ENCODE measurements at regions not wholly inside any gene's neighbourhood (a gene's known extent, or its start where the extent isn't known, plus 50 kb on each side); places are given as distances from the start of the nearest gene placed in this dataset.

GRCh38 chr2:241932899-241933178 lies 63.3 kb downstream of the RTP5 start:
- H3K27ac ChIP-seq = peak overlapping the region; percentile 82 to 95 (median 86)
- H3K36me3 ChIP-seq = no peaks in the 10 kb centered on the region
- TF ChIP-seq POLR2A (IDR thresholded peaks at IDR 0.05) = no peak
- no peak for TF ChIP-seq EP300 (IDR thresholded peaks at IDR 0.05)
- TF ChIP-seq POLR2AphosphoS5 (IDR thresholded peaks at IDR 0.05) = no peak
- TF ChIP-seq, protein P1, sequence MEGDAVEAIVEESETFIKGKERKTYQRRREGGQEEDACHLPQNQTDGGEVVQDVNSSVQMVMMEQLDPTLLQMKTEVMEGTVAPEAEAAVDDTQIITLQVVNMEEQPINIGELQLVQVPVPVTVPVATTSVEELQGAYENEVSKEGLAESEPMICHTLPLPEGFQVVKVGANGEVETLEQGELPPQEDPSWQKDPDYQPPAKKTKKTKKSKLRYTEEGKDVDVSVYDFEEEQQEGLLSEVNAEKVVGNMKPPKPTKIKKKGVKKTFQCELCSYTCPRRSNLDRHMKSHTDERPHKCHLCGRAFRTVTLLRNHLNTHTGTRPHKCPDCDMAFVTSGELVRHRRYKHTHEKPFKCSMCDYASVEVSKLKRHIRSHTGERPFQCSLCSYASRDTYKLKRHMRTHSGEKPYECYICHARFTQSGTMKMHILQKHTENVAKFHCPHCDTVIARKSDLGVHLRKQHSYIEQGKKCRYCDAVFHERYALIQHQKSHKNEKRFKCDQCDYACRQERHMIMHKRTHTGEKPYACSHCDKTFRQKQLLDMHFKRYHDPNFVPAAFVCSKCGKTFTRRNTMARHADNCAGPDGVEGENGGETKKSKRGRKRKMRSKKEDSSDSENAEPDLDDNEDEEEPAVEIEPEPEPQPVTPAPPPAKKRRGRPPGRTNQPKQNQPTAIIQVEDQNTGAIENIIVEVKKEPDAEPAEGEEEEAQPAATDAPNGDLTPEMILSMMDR (IDR thresholded peaks at IDR 0.05) = no peak
- ATAC-seq = peak; percentile 22
- peak overlapping the region in 1 of 2 donors; percentile 14 for H3K4me3 ChIP-seq
- peaks cover 18% of the 10 kb centered on the region for H3K27me3 ChIP-seq
- H3K9me3 ChIP-seq = no peaks in the 10 kb centered on the region
- H3K4me1 ChIP-seq = peaks cover 0 to 28% (median 8%) of the 10 kb centered on the region in 3 donors
- no CpG with 5 or more reads among the region's 9 CpGs for WGBS, 2 donors (ENCODE audit: low coverage in 1 of 2)

DNA sequence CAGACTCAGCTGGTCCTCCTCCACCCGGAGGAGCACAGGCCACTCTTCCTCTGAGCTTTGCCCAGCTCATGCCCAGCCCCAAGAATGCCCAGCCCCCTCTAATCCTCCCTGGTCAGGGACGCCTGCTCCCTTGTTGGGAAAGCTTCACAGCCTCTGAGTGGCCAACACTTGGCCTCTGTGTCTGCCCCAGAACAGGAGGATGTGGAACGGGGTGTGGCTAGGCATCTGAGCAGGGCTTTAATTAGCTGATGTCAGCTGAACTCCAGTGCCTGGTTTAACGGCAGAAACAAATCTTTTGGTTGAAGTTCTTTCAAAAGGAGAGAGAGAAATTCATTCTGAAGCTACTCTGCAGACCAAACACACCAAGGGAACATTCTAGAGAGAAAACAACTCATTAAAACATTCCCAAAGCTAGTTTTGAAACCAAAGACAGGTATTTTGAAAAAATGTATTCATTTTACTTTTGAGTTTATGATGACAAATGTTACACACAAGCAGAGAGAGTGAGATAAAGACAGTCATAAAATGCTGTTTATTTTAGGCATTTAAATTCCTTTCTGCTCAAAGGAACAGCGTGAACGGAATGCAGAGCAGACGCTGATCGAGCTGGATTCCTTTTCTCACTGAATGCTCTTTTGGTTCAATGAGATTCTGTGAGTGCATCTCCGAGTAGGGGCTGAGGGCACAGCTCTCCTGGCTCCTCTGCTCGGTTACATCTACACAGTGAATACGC lies 63.8 kb downstream of the RTP5 start:
- peak overlapping the region in 1 of 2 donors; percentile 22 for H3K4me3 ChIP-seq
- H3K36me3 ChIP-seq = no peaks in the 10 kb centered on the region
- peak; percentile 88 for ATAC-seq
- no peaks in the 10 kb centered on the region for H3K9me3 ChIP-seq
- peak overlapping the region; percentile 82 to 95 (median 86) for H3K27ac ChIP-seq
- peak; percentile 67 for TF ChIP-seq POLR2AphosphoS5 (IDR thresholded peaks at IDR 0.05)
- TF ChIP-seq, protein P1 (IDR thresholded peaks at IDR 0.05) = no peak
- H3K27me3 ChIP-seq = peaks cover 18% of the 10 kb centered on the region
- WGBS, 2 donors (ENCODE audit: low coverage in 1 of 2) = 22 to 36% methylated on average over 8 to 9 of the region's 11 CpGs
- peaks cover 0 to 28% (median 8%) of the 10 kb centered on the region in 3 donors for H3K4me1 ChIP-seq

DNA sequence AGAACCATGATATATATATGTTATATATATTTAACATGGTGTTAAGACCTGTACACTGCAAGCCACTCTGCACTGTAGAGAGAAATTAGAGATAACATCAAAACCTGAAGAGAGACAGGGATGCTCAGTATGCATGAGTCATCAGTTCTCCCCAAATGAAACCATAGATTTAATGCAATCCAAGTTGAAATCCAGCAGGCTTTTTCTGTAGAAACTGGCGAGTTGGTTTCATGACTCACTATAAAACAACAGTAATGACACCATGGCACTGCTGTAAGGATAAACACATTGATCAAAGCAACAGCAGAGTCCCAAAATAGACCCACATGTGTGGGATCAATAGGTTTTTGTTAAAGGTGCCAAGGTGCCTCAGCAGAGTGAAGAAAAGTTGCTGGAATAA lies 65.8 kb downstream of the RTP5 start:
- Histone ChIP-seq H3K27me3 (peaks cover 18% of the 10 kb centered on the region), H3K4me3 (no peak overlapping the region), H3K27ac (no peak overlapping the region), H3K4me1 (peaks cover 0 to 28% (median 8%) of the 10 kb centered on the region in 3 donors), H3K36me3 (no peaks in the 10 kb centered on the region), H3K9me3 (no peaks in the 10 kb centered on the region)
- ATAC-seq = no peak
- no peak for TF ChIP-seq POLR2A (IDR thresholded peaks at IDR 0.05)
- TF ChIP-seq, protein P1 (IDR thresholded peaks at IDR 0.05) = no peak
- TF ChIP-seq EP300 (IDR thresholded peaks at IDR 0.05) = no peak
- no peak for TF ChIP-seq POLR2AphosphoS5 (IDR thresholded peaks at IDR 0.05)
- 73 to 83% methylated on average over 1 of the region's 1 CpG for WGBS, 2 donors (ENCODE audit: low coverage in 1 of 2)

DNA sequence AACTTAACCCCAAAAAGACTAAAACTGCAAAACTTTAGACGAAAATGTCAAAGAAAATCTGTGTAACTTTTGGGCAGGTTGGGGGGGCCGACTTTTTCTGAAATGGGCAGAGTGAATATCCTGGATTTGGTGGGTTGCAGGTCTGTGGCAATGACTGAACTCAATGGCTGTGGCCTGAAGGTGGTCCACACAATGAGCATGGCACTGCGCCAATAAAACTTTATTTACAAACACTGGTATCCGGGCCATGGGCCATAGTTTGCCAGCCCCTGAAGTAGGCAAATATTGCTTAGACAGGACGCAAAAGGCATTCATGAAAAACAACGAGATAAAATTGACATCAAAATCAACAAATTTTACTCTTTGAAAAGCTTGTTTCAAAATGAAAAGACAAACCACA lies 66.2 kb downstream of the RTP5 start:
- TF ChIP-seq POLR2A (IDR thresholded peaks at IDR 0.05) = no peak
- TF ChIP-seq, protein P1 (IDR thresholded peaks at IDR 0.05) = no peak
- no peak for TF ChIP-seq POLR2AphosphoS5 (IDR thresholded peaks at IDR 0.05)
- H3K36me3 ChIP-seq = no peaks in the 10 kb centered on the region
- no peaks in the 10 kb centered on the region for H3K9me3 ChIP-seq
- WGBS, 2 donors (ENCODE audit: low coverage in 1 of 2) = 85 to 93% methylated on average over 6 of the region's 6 CpGs
- peaks cover 18% of the 10 kb centered on the region for H3K27me3 ChIP-seq
- H3K4me1 ChIP-seq = peaks cover 0 to 28% (median 8%) of the 10 kb centered on the region in 3 donors
- ATAC-seq = no peak
- H3K27ac ChIP-seq = no peak overlapping the region
- H3K4me3 ChIP-seq = no peak overlapping the region

GRCh38 chr2:241936457-241937133 lies 67.1 kb downstream of the RTP5 start:
- TF ChIP-seq, protein P1 (IDR thresholded peaks at IDR 0.05) = no peak
- TF ChIP-seq POLR2A (IDR thresholded peaks at IDR 0.05) (no peak), EP300 (IDR thresholded peaks at IDR 0.05) (no peak), POLR2AphosphoS5 (IDR thresholded peaks at IDR 0.05) (no peak)
- Histone ChIP-seq H3K9me3 (no peaks in the 10 kb centered on the region), H3K4me3 (no peak overlapping the region), H3K27me3 (peaks cover 18% of the 10 kb centered on the region), H3K4me1 (peaks cover 0 to 28% (median 8%) of the 10 kb centered on the region in 3 donors), H3K27ac (no peak overlapping the region), H3K36me3 (no peaks in the 10 kb centered on the region)
- no peak for ATAC-seq
- 100% methylated on average over 5 of the region's 55 CpGs; no CpG with 5 or more reads in 1 of the 2 donors for WGBS, 2 donors (ENCODE audit: low coverage in 1 of 2)

Measured in gastroesophageal sphincter (tissue), 4 donors.